ENCODE measurements at regions not wholly inside any gene's neighbourhood (a gene's known extent, or its start where the extent isn't known, plus 50 kb on each side); places are given as distances from the start of the nearest gene placed in this dataset.

DNA sequence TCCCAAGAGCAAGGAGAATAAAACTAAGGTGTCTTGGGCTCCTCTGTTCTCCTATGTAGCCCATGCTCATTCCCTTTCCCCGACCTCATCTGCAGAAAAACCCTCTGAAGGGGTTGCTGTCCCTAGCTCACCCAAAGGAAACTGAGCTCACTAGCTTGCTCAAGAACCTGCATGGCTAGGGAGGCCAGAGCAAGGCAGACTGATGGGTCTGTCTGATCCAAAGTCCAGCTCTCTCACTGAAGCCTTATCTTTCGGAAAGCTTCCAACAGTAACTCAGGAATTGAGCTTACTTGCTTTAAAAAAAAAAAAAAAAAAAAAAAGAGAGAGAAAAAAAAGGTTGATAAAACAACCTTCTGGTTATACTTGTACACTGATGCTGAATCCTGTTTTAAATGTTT, 141.4 kb upstream of the TOPAZ1 start:
- H3K27me3 ChIP-seq (ENCODE audit: control insufficient read depth, insufficient read depth, low read length, poor library complexity, severe bottlenecking), result peaks cover 13% of the 10 kb centered on the region
- Mint-ChIP-seq H3K27me3 (ENCODE audit: insufficient read depth) (peaks cover 8% of the 10 kb centered on the region), H3K4me3 (no peak overlapping the region), H3K36me3 (ENCODE audit: low read depth) (no peaks in the 10 kb centered on the region), H3K4me1 (peaks cover 16% of the 10 kb centered on the region), H3K27ac (no peak overlapping the region), H3K9me3 (no peaks in the 10 kb centered on the region)
- H3K9ac ChIP-seq (ENCODE audit: extremely low read depth, low read length, poor library complexity, severe bottlenecking), result no peak overlapping the region
- TF ChIP-seq, protein P1, sequence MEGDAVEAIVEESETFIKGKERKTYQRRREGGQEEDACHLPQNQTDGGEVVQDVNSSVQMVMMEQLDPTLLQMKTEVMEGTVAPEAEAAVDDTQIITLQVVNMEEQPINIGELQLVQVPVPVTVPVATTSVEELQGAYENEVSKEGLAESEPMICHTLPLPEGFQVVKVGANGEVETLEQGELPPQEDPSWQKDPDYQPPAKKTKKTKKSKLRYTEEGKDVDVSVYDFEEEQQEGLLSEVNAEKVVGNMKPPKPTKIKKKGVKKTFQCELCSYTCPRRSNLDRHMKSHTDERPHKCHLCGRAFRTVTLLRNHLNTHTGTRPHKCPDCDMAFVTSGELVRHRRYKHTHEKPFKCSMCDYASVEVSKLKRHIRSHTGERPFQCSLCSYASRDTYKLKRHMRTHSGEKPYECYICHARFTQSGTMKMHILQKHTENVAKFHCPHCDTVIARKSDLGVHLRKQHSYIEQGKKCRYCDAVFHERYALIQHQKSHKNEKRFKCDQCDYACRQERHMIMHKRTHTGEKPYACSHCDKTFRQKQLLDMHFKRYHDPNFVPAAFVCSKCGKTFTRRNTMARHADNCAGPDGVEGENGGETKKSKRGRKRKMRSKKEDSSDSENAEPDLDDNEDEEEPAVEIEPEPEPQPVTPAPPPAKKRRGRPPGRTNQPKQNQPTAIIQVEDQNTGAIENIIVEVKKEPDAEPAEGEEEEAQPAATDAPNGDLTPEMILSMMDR (conservative IDR thresholded peaks at IDR 0.05), result no peak
- DNase-seq, result no peak
- no peaks in the 10 kb centered on the region for H3K9me3 ChIP-seq (ENCODE audit: control insufficient read depth, low read length)
- 88 to 93% methylated on average over 2 of the region's 2 CpGs for WGBS, 2 experiments (ENCODE audit: insufficient coverage in 1 of 2, insufficient read length in 1 of 2)
- H3K36me3 ChIP-seq (ENCODE audit: control insufficient read depth, insufficient read depth, low read length), result no peaks in the 10 kb centered on the region
- H3K27ac ChIP-seq (ENCODE audit: low read depth, low read length), result no peak overlapping the region
- H3K4me1 ChIP-seq (ENCODE audit: control insufficient read depth, insufficient read depth, low read length), result peaks cover 6% of the 10 kb centered on the region
- H3K4me3 ChIP-seq (ENCODE audit: low read length), result no peak overlapping the region

DNA sequence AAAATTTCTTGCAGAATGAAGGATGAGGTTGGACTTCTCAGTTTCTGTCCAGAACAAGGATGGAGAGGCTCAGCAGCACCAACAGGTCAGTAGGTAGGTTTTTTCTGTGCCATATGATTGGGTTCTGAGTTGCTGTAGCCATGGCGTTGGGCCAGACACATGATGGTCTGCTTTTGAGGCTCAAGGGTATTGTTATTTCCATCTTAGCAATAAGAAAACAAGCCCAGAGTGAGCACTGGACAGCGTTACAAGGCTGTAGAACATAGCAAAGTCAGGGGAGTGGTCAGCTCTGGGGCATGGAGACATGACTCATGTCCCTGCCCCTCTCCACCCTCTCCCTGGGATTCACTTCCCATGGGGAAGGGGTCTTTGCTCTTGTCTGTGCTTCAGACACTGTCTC, 137.6 kb upstream of the TOPAZ1 start:
- Histone ChIP-seq H3K9ac (ENCODE audit: extremely low read depth, low read length, poor library complexity, severe bottlenecking) (no peak overlapping the region), H3K36me3 (ENCODE audit: control insufficient read depth, insufficient read depth, low read length) (no peaks in the 10 kb centered on the region), H3K9me3 (ENCODE audit: control insufficient read depth, low read length) (no peaks in the 10 kb centered on the region), H3K4me3 (ENCODE audit: low read length) (no peak overlapping the region), H3K27me3 (ENCODE audit: control insufficient read depth, insufficient read depth, low read length, poor library complexity, severe bottlenecking) (peaks cover 13% of the 10 kb centered on the region), H3K4me1 (ENCODE audit: control insufficient read depth, insufficient read depth, low read length) (peaks cover 17% of the 10 kb centered on the region), H3K27ac (ENCODE audit: low read depth, low read length) (no peak overlapping the region)
- Mint-ChIP-seq H3K4me1 (peaks cover 27% of the 10 kb centered on the region), H3K36me3 (ENCODE audit: low read depth) (no peaks in the 10 kb centered on the region), H3K27me3 (ENCODE audit: insufficient read depth) (peaks cover 8% of the 10 kb centered on the region), H3K9me3 (no peaks in the 10 kb centered on the region), H3K4me3 (no peak overlapping the region), H3K27ac (no peak overlapping the region)
- TF ChIP-seq, protein P1 (conservative IDR thresholded peaks at IDR 0.05), result no peak
- DNase-seq, result no peak
- 87 to 100% methylated on average over 2 of the region's 2 CpGs for WGBS, 2 experiments (ENCODE audit: insufficient coverage in 1 of 2, insufficient read length in 1 of 2)

DNA sequence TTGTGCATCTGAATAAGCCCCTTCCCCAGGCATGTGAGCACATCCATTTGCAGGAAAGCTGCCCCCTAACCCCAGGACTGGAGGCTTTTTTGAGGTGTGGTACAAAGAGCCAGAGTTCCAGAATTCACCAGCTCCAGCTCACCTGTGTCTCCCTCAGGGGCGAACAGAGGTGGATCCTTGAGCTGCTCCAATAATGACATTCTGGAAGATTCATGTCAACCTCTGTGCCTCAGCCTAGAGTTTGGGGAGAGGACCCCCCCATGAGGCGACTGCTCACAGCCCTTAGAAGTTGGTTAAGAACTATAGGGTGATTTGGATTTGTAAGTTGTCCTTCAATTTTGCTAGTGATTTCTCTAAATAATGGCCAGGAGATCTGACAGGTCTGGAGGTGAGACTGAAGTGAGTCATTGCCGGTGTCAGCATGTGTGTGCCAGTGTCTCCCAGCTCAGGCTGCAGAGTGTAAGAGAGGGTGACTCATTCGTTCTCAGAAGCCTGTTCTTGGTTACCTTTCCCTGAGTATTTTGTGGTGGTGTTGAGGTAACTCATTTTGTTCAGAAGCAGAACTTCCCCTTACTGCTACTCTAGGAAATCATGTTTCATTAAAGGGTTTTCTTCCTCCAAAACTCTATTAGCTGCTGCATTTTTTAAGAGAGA, 136.9 kb upstream of the TOPAZ1 start:
- 81 to 100% methylated on average over 1 to 4 of the region's 4 CpGs for WGBS, 2 experiments (ENCODE audit: insufficient coverage in 1 of 2, insufficient read length in 1 of 2)
- Mint-ChIP-seq H3K27ac (no peak overlapping the region), H3K36me3 (ENCODE audit: low read depth) (no peaks in the 10 kb centered on the region), H3K9me3 (no peaks in the 10 kb centered on the region), H3K4me1 (peaks cover 22% of the 10 kb centered on the region), H3K27me3 (ENCODE audit: insufficient read depth) (peaks cover 8% of the 10 kb centered on the region), H3K4me3 (no peak overlapping the region)
- H3K27ac ChIP-seq (ENCODE audit: low read depth, low read length), result no peak overlapping the region
- TF ChIP-seq, protein P1 (conservative IDR thresholded peaks at IDR 0.05), result no peak
- H3K36me3 ChIP-seq (ENCODE audit: control insufficient read depth, insufficient read depth, low read length), result no peaks in the 10 kb centered on the region
- H3K4me3 ChIP-seq (ENCODE audit: low read length), result no peak overlapping the region
- no peak overlapping the region for H3K9ac ChIP-seq (ENCODE audit: extremely low read depth, low read length, poor library complexity, severe bottlenecking)
- no peaks in the 10 kb centered on the region for H3K9me3 ChIP-seq (ENCODE audit: control insufficient read depth, low read length)
- no peak for DNase-seq
- peaks cover 13% of the 10 kb centered on the region for H3K27me3 ChIP-seq (ENCODE audit: control insufficient read depth, insufficient read depth, low read length, poor library complexity, severe bottlenecking)
- H3K4me1 ChIP-seq (ENCODE audit: control insufficient read depth, insufficient read depth, low read length), result peaks cover 15% of the 10 kb centered on the region
